DOHH2 (cell line): ENCODE measurements at regions not wholly inside any gene's neighbourhood (a gene's known extent, or its start where the extent isn't known, plus 50 kb on each side); places are given as distances from the start of the nearest gene placed in this dataset.

Experiments used
- EZH2phosphoT487 ChIP-seq: fragments of 200-600 bp; sonication (generic); IDR thresholded peaks from 2 replicates; pipeline ENCODE4 v1.6.1; 2017; ENCODE audit warnings: borderline replicate concordance, mild to moderate bottlenecking, antibody characterized with exemption, low read length, moderate library complexity, mixed read lengths
- TF ChIP-seq, protein P1 (sequence below): fragments of 200-600 bp; sonication (generic); IDR thresholded peaks from one replicate; pipeline ENCODE4 v1.5.1; 2014; ENCODE audit warnings: antibody characterized with exemption, mild to moderate bottlenecking, low read depth, low read length; ENCODE audit not compliant: poor library complexity, severe bottlenecking

DNA sequence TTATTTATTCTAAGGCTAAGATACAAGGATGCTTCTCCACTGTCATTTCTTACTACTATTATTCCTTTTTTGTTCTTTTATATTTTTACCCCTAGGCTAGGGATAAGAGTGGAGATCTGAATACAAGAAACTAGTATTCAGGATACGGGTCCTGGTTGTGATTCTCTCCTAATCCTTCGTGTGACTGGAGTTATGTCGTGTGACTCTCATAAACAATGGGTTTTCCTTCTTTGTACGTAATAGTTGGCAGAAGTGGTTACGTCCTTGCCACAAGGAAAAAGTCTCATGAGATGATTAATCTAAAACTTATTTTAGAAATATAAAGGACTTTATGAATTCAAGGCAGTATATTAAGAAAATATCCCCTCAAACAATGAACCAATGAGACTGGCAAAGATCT, 497.2 kb upstream of the FAM241A start:
- TF ChIP-seq, protein P1, sequence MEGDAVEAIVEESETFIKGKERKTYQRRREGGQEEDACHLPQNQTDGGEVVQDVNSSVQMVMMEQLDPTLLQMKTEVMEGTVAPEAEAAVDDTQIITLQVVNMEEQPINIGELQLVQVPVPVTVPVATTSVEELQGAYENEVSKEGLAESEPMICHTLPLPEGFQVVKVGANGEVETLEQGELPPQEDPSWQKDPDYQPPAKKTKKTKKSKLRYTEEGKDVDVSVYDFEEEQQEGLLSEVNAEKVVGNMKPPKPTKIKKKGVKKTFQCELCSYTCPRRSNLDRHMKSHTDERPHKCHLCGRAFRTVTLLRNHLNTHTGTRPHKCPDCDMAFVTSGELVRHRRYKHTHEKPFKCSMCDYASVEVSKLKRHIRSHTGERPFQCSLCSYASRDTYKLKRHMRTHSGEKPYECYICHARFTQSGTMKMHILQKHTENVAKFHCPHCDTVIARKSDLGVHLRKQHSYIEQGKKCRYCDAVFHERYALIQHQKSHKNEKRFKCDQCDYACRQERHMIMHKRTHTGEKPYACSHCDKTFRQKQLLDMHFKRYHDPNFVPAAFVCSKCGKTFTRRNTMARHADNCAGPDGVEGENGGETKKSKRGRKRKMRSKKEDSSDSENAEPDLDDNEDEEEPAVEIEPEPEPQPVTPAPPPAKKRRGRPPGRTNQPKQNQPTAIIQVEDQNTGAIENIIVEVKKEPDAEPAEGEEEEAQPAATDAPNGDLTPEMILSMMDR = no peak
- no peak for TF ChIP-seq EZH2phosphoT487
